ENCODE measurements at regions not wholly inside any gene's neighbourhood (a gene's known extent, or its start where the extent isn't known, plus 50 kb on each side); places are given as distances from the start of the nearest gene placed in this dataset.

DNA sequence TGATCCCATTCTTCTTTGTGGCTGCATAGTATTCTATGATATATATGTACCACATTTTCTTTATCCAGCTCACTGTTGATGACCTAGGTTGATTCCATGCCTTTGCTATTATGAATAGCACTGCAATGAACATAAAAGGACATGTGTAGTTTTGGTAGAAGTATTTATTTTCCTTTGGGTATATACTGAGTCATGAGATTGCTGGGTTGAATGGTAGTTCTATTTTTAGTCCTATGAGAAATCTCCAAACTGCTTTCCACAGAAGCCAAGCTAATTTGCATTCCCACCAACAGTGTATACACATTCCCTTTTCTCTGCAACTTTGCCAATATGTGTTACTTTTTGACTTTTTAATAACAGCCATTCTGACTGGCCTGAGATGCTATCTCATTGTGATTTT is 278.3 kb downstream of the PCDH18 start:
- Histone ChIP-seq H3F3A (ENCODE audit: insufficient read depth) (no peaks in the 10 kb centered on the region), H3K4me2 (ENCODE audit: low read depth, low read length, poor library complexity, severe bottlenecking) (no peak overlapping the region), H3K79me2 (ENCODE audit: insufficient read depth, low read length) (no peaks in the 10 kb centered on the region), H3K9me2 (replicated peaks; ENCODE audit: insufficient read depth, low read length) (no peaks in the 10 kb centered on the region), H3K4me3 (ENCODE audit: insufficient read depth, low read length, poor library complexity, severe bottlenecking) (no peak overlapping the region), H3K9me3 (ENCODE audit: insufficient read depth, low read length) (no peaks in the 10 kb centered on the region), H3K27ac (ENCODE audit: low read depth, low read length) (no peak overlapping the region), H2AFZ (ENCODE audit: low read depth, low read length, severe bottlenecking) (no peak overlapping the region), H3K27me3 (ENCODE audit: low read length) (no peaks in the 10 kb centered on the region), H3K9ac (ENCODE audit: low read length) (no peak overlapping the region), H4K20me1 (ENCODE audit: low read depth, low read length) (no peaks in the 10 kb centered on the region), H3K36me3 (ENCODE audit: low read length) (no peaks in the 10 kb centered on the region)
- TF ChIP-seq EZH2phosphoT487 (conservative IDR thresholded peaks at IDR 0.05; ENCODE audit: low read length) = no peak
- TF ChIP-seq, protein P1, sequence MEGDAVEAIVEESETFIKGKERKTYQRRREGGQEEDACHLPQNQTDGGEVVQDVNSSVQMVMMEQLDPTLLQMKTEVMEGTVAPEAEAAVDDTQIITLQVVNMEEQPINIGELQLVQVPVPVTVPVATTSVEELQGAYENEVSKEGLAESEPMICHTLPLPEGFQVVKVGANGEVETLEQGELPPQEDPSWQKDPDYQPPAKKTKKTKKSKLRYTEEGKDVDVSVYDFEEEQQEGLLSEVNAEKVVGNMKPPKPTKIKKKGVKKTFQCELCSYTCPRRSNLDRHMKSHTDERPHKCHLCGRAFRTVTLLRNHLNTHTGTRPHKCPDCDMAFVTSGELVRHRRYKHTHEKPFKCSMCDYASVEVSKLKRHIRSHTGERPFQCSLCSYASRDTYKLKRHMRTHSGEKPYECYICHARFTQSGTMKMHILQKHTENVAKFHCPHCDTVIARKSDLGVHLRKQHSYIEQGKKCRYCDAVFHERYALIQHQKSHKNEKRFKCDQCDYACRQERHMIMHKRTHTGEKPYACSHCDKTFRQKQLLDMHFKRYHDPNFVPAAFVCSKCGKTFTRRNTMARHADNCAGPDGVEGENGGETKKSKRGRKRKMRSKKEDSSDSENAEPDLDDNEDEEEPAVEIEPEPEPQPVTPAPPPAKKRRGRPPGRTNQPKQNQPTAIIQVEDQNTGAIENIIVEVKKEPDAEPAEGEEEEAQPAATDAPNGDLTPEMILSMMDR (IDR thresholded peaks at IDR 0.05; ENCODE audit: insufficient read depth, low read length, poor library complexity, severe bottlenecking) = no peak

DNA sequence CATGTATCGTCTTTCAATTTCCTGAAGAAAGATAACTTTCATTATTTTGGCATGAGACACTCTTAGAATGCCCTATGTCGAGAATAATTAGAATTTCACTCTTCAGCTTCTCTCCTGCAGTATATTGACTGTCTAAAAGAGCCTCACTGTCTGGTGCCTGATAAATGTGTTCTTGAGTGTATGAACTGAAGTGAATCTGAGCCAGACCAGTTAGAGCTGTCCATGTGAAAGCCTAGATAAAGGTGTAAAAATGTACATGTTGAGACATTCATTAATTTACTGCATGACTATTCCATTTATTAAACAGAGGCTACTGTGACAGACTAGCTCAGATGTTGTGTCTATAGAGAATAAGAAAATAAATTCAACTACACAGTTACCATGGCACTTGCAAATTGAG is 283.2 kb downstream of the PCDH18 start:
- Histone ChIP-seq H3K9ac (ENCODE audit: low read length) (no peak overlapping the region), H2AFZ (ENCODE audit: low read depth, low read length, severe bottlenecking) (no peak overlapping the region), H4K20me1 (ENCODE audit: low read depth, low read length) (no peaks in the 10 kb centered on the region), H3K4me3 (ENCODE audit: insufficient read depth, low read length, poor library complexity, severe bottlenecking) (no peak overlapping the region), H3K79me2 (ENCODE audit: insufficient read depth, low read length) (no peaks in the 10 kb centered on the region), H3K27me3 (ENCODE audit: low read length) (no peaks in the 10 kb centered on the region), H3K4me2 (ENCODE audit: low read depth, low read length, poor library complexity, severe bottlenecking) (no peak overlapping the region), H3K36me3 (ENCODE audit: low read length) (no peaks in the 10 kb centered on the region), H3K9me2 (replicated peaks; ENCODE audit: insufficient read depth, low read length) (no peaks in the 10 kb centered on the region), H3K9me3 (ENCODE audit: insufficient read depth, low read length) (no peaks in the 10 kb centered on the region), H3K27ac (ENCODE audit: low read depth, low read length) (no peak overlapping the region), H3F3A (ENCODE audit: insufficient read depth) (no peaks in the 10 kb centered on the region)
- TF ChIP-seq, protein P1 (IDR thresholded peaks at IDR 0.05; ENCODE audit: insufficient read depth, low read length, poor library complexity, severe bottlenecking) = no peak
- no peak for TF ChIP-seq EZH2phosphoT487 (conservative IDR thresholded peaks at IDR 0.05; ENCODE audit: low read length)

DNA sequence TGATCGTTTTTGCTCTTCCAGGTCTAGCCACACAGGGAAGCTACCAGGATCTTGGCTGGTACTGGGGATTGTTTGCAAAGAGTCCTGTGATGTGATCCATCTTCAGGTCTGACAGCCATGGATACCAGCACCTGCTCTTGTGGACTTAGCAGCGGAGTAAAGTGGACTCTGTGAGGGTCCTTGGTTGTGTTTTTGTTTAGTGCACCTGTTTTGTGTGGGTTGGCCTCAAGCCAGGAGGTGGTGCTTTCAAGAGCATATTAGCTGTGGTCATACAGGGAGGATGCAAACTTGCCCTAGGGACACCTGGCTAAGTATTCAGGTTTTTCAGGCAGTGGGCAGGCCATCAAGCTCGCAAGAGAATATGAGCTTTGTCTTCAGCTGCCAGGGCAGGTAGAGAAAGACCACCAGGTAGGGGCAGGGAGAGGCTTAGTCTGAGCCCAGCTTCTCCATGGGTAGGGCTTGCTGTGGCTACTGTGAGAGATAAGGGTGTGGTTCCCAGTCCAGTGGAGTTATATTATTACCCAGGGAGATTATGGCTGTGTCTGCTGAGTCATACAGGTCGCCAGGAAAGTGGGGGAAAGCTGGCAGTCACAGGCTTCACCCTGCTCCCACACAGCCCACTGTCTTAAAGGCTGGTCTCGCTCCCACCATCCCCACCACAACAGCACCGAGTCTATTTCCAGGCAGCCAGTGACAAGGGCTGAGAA is 293.7 kb downstream of the PCDH18 start:
- Histone ChIP-seq H3K27ac (ENCODE audit: low read depth, low read length) (no peak overlapping the region), H4K20me1 (ENCODE audit: low read depth, low read length) (no peaks in the 10 kb centered on the region), H3K79me2 (ENCODE audit: insufficient read depth, low read length) (no peaks in the 10 kb centered on the region), H3K9ac (ENCODE audit: low read length) (no peak overlapping the region), H3F3A (ENCODE audit: insufficient read depth) (no peaks in the 10 kb centered on the region), H3K4me2 (ENCODE audit: low read depth, low read length, poor library complexity, severe bottlenecking) (no peak overlapping the region), H3K4me3 (ENCODE audit: insufficient read depth, low read length, poor library complexity, severe bottlenecking) (no peak overlapping the region), H2AFZ (ENCODE audit: low read depth, low read length, severe bottlenecking) (no peak overlapping the region), H3K9me2 (replicated peaks; ENCODE audit: insufficient read depth, low read length) (no peaks in the 10 kb centered on the region), H3K27me3 (ENCODE audit: low read length) (no peaks in the 10 kb centered on the region), H3K36me3 (ENCODE audit: low read length) (no peaks in the 10 kb centered on the region), H3K9me3 (ENCODE audit: insufficient read depth, low read length) (no peaks in the 10 kb centered on the region)
- no peak for TF ChIP-seq EZH2phosphoT487 (conservative IDR thresholded peaks at IDR 0.05; ENCODE audit: low read length)

DNA sequence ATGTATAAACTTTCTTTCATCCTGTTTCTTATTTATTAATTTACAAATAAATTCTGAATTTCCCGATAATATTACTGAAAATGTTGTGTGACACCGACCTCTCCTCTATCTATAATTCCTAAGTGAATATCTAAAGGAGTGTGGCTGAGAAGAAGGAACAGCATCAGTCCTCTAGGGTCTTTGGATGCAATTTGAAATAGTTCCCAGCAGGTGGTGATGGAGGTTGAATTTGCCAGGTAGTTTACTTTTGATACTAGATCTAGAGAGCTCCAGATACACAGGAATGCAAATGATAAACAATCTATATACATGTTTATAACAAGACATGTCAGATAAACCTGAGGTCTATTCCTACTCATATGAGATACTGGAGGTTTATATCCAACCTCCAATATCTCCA is 305.4 kb downstream of the PCDH18 start:
- no peaks in the 10 kb centered on the region for H4K20me1 ChIP-seq (ENCODE audit: low read depth, low read length)
- H3K9ac ChIP-seq (ENCODE audit: low read length) = no peak overlapping the region
- TF ChIP-seq, protein P1 (IDR thresholded peaks at IDR 0.05; ENCODE audit: insufficient read depth, low read length, poor library complexity, severe bottlenecking) = no peak
- no peak for TF ChIP-seq EZH2phosphoT487 (conservative IDR thresholded peaks at IDR 0.05; ENCODE audit: low read length)
- no peak overlapping the region for H3K27ac ChIP-seq (ENCODE audit: low read depth, low read length)
- H3K27me3 ChIP-seq (ENCODE audit: low read length) = no peaks in the 10 kb centered on the region
- no peaks in the 10 kb centered on the region for H3K9me3 ChIP-seq (ENCODE audit: insufficient read depth, low read length)
- H3K79me2 ChIP-seq (ENCODE audit: insufficient read depth, low read length) = no peaks in the 10 kb centered on the region
- no peak overlapping the region for H2AFZ ChIP-seq (ENCODE audit: low read depth, low read length, severe bottlenecking)
- no peak overlapping the region for H3K4me3 ChIP-seq (ENCODE audit: insufficient read depth, low read length, poor library complexity, severe bottlenecking)
- H3K4me2 ChIP-seq (ENCODE audit: low read depth, low read length, poor library complexity, severe bottlenecking) = no peak overlapping the region
- H3K36me3 ChIP-seq (ENCODE audit: low read length) = no peaks in the 10 kb centered on the region
- no peaks in the 10 kb centered on the region for H3K9me2 ChIP-seq (replicated peaks; ENCODE audit: insufficient read depth, low read length)
- H3F3A ChIP-seq (ENCODE audit: insufficient read depth) = no peaks in the 10 kb centered on the region

All from SU-DHL-6 (cell line).